HCT116 (cell line): ENCODE measurements at regions not wholly inside any gene's neighbourhood (a gene's known extent, or its start where the extent isn't known, plus 50 kb on each side); places are given as distances from the start of the nearest gene placed in this dataset.

Source experiments
- ATAC-seq: fragments of 200-7000 bp; cut with Tn5 transposase; 2 replicates; pipeline ENCODE4 v1.9.1; 2020; ENCODE audit warnings: mild to moderate bottlenecking, moderate library complexity
- BruUV-seq: library from RNA; stranded (reverse); fragments of 400-500 nt; replicated peaks from 2 replicates; lab custom pipeline; 2021; lab: Mats Ljungman, UMichigan
- CTCF ChIA-PET: fragments of 300-600 bp; sonication (Branson Sonifier 250); formaldehyde crosslinking; loops from one replicate; lab custom pipeline; 2021; ENCODE audit warnings: antibody characterized with exemption; lab: Charles Lee
- POLR2A ChIA-PET: fragments of 300-600, 350-600 bp; sonication (Branson Sonifier 250); formaldehyde crosslinking; loops from one replicate; lab custom pipeline; 2021; ENCODE audit warnings: antibody characterized with exemption; lab: Charles Lee
- RAD21 ChIA-PET, 2 experiments: fragments of 300-600 bp; sonication (Branson Sonifier 250); formaldehyde crosslinking; loops; one replicate each; lab custom pipeline; 2023; ENCODE audit warnings: low total read pairs in 2 of 2; ENCODE audit not compliant: uncharacterized antibody in 2 of 2, unreplicated experiment in 2 of 2, low non-redundant PET in 1 of 2; lab: Charles Lee
- DNase-seq: peaks from one replicate; pipeline ENCODE4 v3.0.0-alpha.2; 2010; ENCODE audit warnings: low read depth, low spot score
- H2AFZ ChIP-seq: fragments of 200-600 bp; shearing (Covaris generic), sonication (generic); 2 replicates; pipeline ENCODE4 v1.6.1; 2017; ENCODE audit warnings: low read depth, mixed run types, mixed read lengths, antibody characterized with exemption, low read length; ENCODE audit not compliant: poor library complexity, severe bottlenecking
- H3K27ac ChIP-seq: 2 replicates; pipeline ENCODE4 v1.5.1; 2012; ENCODE audit warnings: low read depth, low read length
- H3K27me3 ChIP-seq: fragments of 200-600 bp; sonication (generic); 2 replicates; pipeline ENCODE4 v1.6.1; 2016; ENCODE audit warnings: mixed run types, low read length, mixed read lengths; ENCODE audit not compliant: insufficient read depth
- H3K36me3 ChIP-seq, 2 experiments: fragments of 200-500 bp in 1 of 2; fragments of 200-600 bp in 1 of 2; sonication (Bioruptor generic) in 1 of 2; sonication (generic) in 1 of 2; 2 replicates each; pipeline versions ENCODE4 v1.5.1 to v1.6.1; 2014 to 2016; ENCODE audit warnings: low read length in 2 of 2, inconsistent platforms in 1 of 2, mixed read lengths in 1 of 2, mixed run types in 1 of 2; ENCODE audit not compliant: insufficient read depth in 2 of 2, control insufficient read depth in 1 of 2
- H3K4me1 ChIP-seq, 2 experiments: fragments of 200-600 bp in 1 of 2; sonication (generic) in 1 of 2; 2 replicates each; pipeline versions ENCODE4 v1.5.1 to v1.6.1; 2012 to 2017; ENCODE audit warnings: low read length in 2 of 2, inconsistent platforms in 1 of 2, mild to moderate bottlenecking in 1 of 2, mixed read lengths in 1 of 2, mixed run types in 1 of 2, moderate library complexity in 1 of 2; ENCODE audit not compliant: insufficient read depth in 2 of 2, control insufficient read depth in 1 of 2
- H3K4me2 ChIP-seq: fragments of 200-600 bp; sonication (generic); 2 replicates; pipeline ENCODE4 v1.6.1; 2017; ENCODE audit warnings: mixed run types, low read length, mixed read lengths
- H3K4me3 ChIP-seq, 2 experiments: fragments of 200-600 bp in 1 of 2; sonication (generic) in 1 of 2; replicated peaks in 1 of 2; 2 replicates each; pipeline ENCODE4 v1.5.1; 2011 to 2016; ENCODE audit warnings: low read length in 2 of 2, control low read depth in 1 of 2, low read depth in 1 of 2, mild to moderate bottlenecking in 1 of 2, mixed read lengths in 1 of 2, mixed run types in 1 of 2
- H3K79me2 ChIP-seq: fragments of 200-600 bp; sonication (generic); 2 replicates; pipeline ENCODE4 v1.6.1; 2017; ENCODE audit warnings: mild to moderate bottlenecking, mixed run types, low read length, moderate library complexity, mixed read lengths; ENCODE audit not compliant: insufficient read depth
- H3K9ac ChIP-seq: fragments of 200-600 bp; sonication (generic); 2 replicates; pipeline ENCODE4 v1.6.1; 2016; ENCODE audit warnings: low read length, mixed read lengths
- H3K9me2 ChIP-seq: fragments of 200-600 bp; sonication (generic), shearing (Covaris generic); 2 replicates; pipeline ENCODE4 v1.6.1; 2017; ENCODE audit warnings: mixed run types, mild to moderate bottlenecking, moderate library complexity; ENCODE audit not compliant: insufficient read depth
- H3K9me3 ChIP-seq, 2 experiments: fragments of 200-500 bp in 1 of 2; fragments of 200-600 bp in 1 of 2; sonication (Bioruptor generic) in 1 of 2; sonication (generic) in 1 of 2; 2 replicates each; pipeline ENCODE4 v1.6.1; 2014 to 2017; ENCODE audit warnings: low read length in 2 of 2, mixed read lengths in 2 of 2, inconsistent platforms in 1 of 2, low read depth in 1 of 2, mild to moderate bottlenecking in 1 of 2, mixed run types in 1 of 2, moderate library complexity in 1 of 2; ENCODE audit not compliant: control insufficient read depth in 1 of 2, insufficient read depth in 1 of 2
- H4K20me1 ChIP-seq: fragments of 200-600 bp; sonication (generic), shearing (Covaris generic); 2 replicates; pipeline ENCODE4 v1.6.1; 2017; ENCODE audit warnings: mixed run types, mild to moderate bottlenecking, moderate library complexity; ENCODE audit not compliant: insufficient read depth
- CBX3 ChIP-seq: IDR thresholded peaks from 2 replicates; pipeline ENCODE4 v1.6.1; 2012; ENCODE audit warnings: low read depth
- CEBPB ChIP-seq: IDR thresholded peaks from 2 replicates; pipeline ENCODE4 v1.6.1; 2012; ENCODE audit warnings: low read depth
- CTCF ChIP-seq, 3 experiments: fragments of 200-600 bp in 1 of 3; sonication (generic) in 1 of 3; IDR thresholded peaks in 2 of 3; conservative IDR thresholded peaks in 1 of 3; 2 replicates each; pipeline ENCODE4 v1.5.1; 2012 to 2017; ENCODE audit warnings: low read depth in 2 of 3, low read length in 2 of 3, antibody characterized with exemption in 1 of 3, borderline replicate concordance in 1 of 3, control low read depth in 1 of 3, mild to moderate bottlenecking in 1 of 3, mixed read lengths in 1 of 3, mixed run types in 1 of 3, moderate library complexity in 1 of 3; ENCODE audit not compliant: insufficient read depth in 1 of 3
- EGR1 ChIP-seq: IDR thresholded peaks from 2 replicates; pipeline ENCODE4 v1.6.1; 2012; ENCODE audit warnings: low read depth
- ELF1 ChIP-seq: IDR thresholded peaks from 2 replicates; pipeline ENCODE4 v1.6.1; 2012; ENCODE audit warnings: low read depth, borderline replicate concordance
- EZH2 ChIP-seq: fragments of 200-600 bp; sonication (generic); IDR thresholded peaks from 2 replicates; pipeline ENCODE4 v1.6.1; 2017; ENCODE audit warnings: antibody characterized with exemption, mixed run types
- EZH2phosphoT487 ChIP-seq: fragments of 200-600 bp; IDR thresholded peaks from 2 replicates; pipeline ENCODE4 v1.6.1; 2018; ENCODE audit warnings: antibody characterized with exemption, borderline replicate concordance
- FOSL1 ChIP-seq: IDR thresholded peaks from 2 replicates; pipeline ENCODE4 v1.6.1; 2012; ENCODE audit warnings: low read depth
- POLR2A ChIP-seq: IDR thresholded peaks from 2 replicates; pipeline ENCODE4 v1.7.0; 2011; ENCODE audit warnings: borderline replicate concordance; ENCODE audit not compliant: insufficient read depth, insufficient read length; ENCODE audit errors: extremely low read depth
- RAD21 ChIP-seq: IDR thresholded peaks from 2 replicates; pipeline ENCODE4 v1.6.1; 2012; ENCODE audit warnings: low read depth, mild to moderate bottlenecking
- REST ChIP-seq: IDR thresholded peaks from 2 replicates; pipeline ENCODE4 v1.6.1; 2012; ENCODE audit warnings: low read depth
- SIN3A ChIP-seq: IDR thresholded peaks from 2 replicates; pipeline ENCODE4 v1.6.1; 2012; ENCODE audit warnings: low read depth
- SP1 ChIP-seq: IDR thresholded peaks from 2 replicates; pipeline ENCODE4 v1.6.1; 2012; ENCODE audit warnings: low read depth
- SRF ChIP-seq: IDR thresholded peaks from 2 replicates; pipeline ENCODE4 v1.6.1; 2012; ENCODE audit warnings: low read depth
- TCF7L2 ChIP-seq: IDR thresholded peaks from 2 replicates; pipeline ENCODE4 v1.7.0; 2011; ENCODE audit warnings: borderline replicate concordance, inconsistent platforms; ENCODE audit not compliant: insufficient read depth, insufficient read length; ENCODE audit errors: extremely low read depth
- YY1 ChIP-seq: IDR thresholded peaks from 2 replicates; pipeline ENCODE4 v1.6.1; 2011; ENCODE audit warnings: low read length, low read depth, moderate library complexity, mild to moderate bottlenecking; ENCODE audit not compliant: insufficient replicate concordance; ENCODE audit errors: extremely low read depth
- ZFX ChIP-seq: fragments of 450-650 bp; IDR thresholded peaks from 2 replicates; pipeline ENCODE4 v1.6.1; 2017
- ZNF274 ChIP-seq: fragments of 200-500 bp; sonication (Bioruptor generic); IDR thresholded peaks from 2 replicates; pipeline ENCODE4 v1.6.1; 2014; ENCODE audit warnings: mild to moderate bottlenecking, low read depth, low read length, inconsistent platforms
- intact Hi-C: fragments of 100-400 bp; cut with micrococcal nuclease; formaldehyde crosslinking; loops from 2 replicates; pipeline ENCODE4 v1.10.0; 2022
- TF ChIP-seq, protein P1 (sequence below): IDR thresholded peaks from 2 replicates; pipeline ENCODE4 v1.6.1; 2012
- TF ChIP-seq, protein P2 (sequence below): IDR thresholded peaks from 2 replicates; pipeline ENCODE4 v1.6.1; 2011; ENCODE audit warnings: mild to moderate bottlenecking, low read length, moderate library complexity; ENCODE audit not compliant: insufficient replicate concordance; ENCODE audit errors: extremely low read depth

DNA sequence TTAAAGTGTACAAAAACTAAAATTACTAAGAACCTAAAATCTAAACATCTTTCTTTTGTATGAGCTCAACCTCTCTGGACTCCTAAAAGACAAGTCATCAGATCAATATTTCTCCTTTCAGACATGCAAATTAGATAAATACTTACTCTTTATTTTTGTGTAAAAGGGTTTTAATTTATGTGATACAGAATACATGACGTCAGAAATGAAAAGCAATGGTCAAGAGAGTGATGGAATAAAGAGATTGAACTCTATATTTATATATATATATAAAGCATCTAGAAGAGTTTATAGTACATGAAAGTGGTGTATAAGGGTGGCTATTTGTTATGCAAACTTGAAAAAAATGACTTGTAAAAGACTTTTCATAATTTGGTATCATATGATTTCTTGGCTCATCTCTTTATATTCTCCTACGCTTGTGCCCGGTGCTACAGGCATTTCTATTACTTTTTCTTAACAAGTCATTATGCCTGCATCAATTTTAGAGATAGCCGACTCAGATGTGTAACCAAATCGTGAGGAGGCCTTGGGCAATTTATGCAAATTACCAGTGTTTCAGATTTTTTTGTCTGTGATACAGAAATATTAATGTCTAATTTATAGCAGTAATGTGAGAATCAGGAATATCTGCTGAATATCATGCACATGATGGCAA is 186.0 kb upstream of the OLFM3 start:
- Histone ChIP-seq H3K4me3 (no peak overlapping the region), H3K4me2 (no peak overlapping the region), H3K27ac (no peak overlapping the region), H3K36me3 (no peaks in the 10 kb centered on the region), H3K9me2 (no peaks in the 10 kb centered on the region), H4K20me1 (no peaks in the 10 kb centered on the region), H3K9me3 (no peaks in the 10 kb centered on the region), H2AFZ (no peak overlapping the region), H3K4me1 (no peaks in the 10 kb centered on the region), H3K27me3 (no peaks in the 10 kb centered on the region), H3K9ac (no peak overlapping the region), H3K79me2 (no peaks in the 10 kb centered on the region)
- ATAC-seq (no peak), DNase-seq (no peak)
- CTCF ChIA-PET: no interaction called here
- BruUV-seq: no TSS peak
- RAD21 ChIA-PET: no interaction called here
- POLR2A ChIA-PET: no interaction called here
- TF ChIP-seq ZNF274: no peak
- TF ChIP-seq SRF: no peak
- TF ChIP-seq ZFX: no peak
- TF ChIP-seq SIN3A: no peak
- TF ChIP-seq, protein P1, sequence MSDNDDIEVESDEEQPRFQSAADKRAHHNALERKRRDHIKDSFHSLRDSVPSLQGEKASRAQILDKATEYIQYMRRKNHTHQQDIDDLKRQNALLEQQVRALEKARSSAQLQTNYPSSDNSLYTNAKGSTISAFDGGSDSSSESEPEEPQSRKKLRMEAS: no peak
- no peak for TF ChIP-seq ELF1
- no peak for TF ChIP-seq EZH2phosphoT487
- TF ChIP-seq POLR2A: no peak
- TF ChIP-seq YY1: no peak
- TF ChIP-seq RAD21: no peak
- TF ChIP-seq EGR1: no peak
- no peak for TF ChIP-seq FOSL1
- no peak for TF ChIP-seq CTCF (IDR thresholded peaks at IDR 0.05 in 2 of 3, conservative IDR thresholded peaks at IDR 0.05 in 1 of 3; ENCODE audit: borderline replicate concordance in 1 of 3, insufficient read depth in 1 of 3, low read depth in 2 of 3, low read length in 2 of 3)
- no peak for TF ChIP-seq REST
- TF ChIP-seq TCF7L2: no peak
- TF ChIP-seq, protein P2, sequence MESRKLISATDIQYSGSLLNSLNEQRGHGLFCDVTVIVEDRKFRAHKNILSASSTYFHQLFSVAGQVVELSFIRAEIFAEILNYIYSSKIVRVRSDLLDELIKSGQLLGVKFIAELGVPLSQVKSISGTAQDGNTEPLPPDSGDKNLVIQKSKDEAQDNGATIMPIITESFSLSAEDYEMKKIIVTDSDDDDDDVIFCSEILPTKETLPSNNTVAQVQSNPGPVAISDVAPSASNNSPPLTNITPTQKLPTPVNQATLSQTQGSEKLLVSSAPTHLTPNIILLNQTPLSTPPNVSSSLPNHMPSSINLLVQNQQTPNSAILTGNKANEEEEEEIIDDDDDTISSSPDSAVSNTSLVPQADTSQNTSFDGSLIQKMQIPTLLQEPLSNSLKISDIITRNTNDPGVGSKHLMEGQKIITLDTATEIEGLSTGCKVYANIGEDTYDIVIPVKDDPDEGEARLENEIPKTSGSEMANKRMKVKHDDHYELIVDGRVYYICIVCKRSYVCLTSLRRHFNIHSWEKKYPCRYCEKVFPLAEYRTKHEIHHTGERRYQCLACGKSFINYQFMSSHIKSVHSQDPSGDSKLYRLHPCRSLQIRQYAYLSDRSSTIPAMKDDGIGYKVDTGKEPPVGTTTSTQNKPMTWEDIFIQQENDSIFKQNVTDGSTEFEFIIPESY: no peak
- no peak for TF ChIP-seq CBX3
- TF ChIP-seq CEBPB: no peak
- TF ChIP-seq SP1: no peak
- TF ChIP-seq EZH2: no peak
- intact Hi-C loops: no loop called here
